Activated naive CD8-positive, alpha-beta T cell treated with anti-CD3 and anti-CD28 coated beads, Interleukin-2, amount 50 U/mL, for 16 hours (primary cell): ENCODE measurements at regions not wholly inside any gene's neighbourhood (a gene's known extent, or its start where the extent isn't known, plus 50 kb on each side); places are given as distances from the start of the nearest gene placed in this dataset.

Source experiments
- DNase-seq: peaks from one replicate; pipeline ENCODE4 v3.0.0-alpha.2; 2020; ENCODE audit warnings: low read depth, low spot score

DNA sequence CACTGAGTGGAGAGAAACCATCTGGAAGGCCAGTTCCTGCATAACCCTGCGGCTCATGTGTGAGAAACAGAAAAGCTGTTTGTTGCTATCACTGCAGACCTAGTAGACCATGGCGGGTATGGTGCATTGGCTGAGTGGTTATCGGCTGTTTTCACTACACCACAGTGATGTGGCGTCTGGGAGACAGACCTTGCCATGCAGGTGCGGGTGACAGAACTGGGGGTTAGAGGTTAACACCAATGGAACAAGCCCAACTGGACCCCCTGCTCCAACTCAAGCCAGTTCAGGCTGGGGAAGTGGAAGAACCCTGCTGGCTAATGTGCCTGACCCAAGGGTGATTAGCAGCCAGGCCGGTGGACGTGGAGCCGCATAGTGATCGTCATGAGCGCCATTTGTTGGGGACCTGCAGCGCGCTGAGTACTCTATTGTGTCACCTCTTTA, 91.9 kb downstream of the IRF8 start:
- DNase-seq: no peak

GRCh38 chr16:85991425-85991824, 92.5 kb downstream of the IRF8 start:
- no peak for DNase-seq

- no peak for DNase-seq
These were observed 92.9 kb downstream of the IRF8 start for GRCh38 chr16:85991856-85992255.

DNA sequence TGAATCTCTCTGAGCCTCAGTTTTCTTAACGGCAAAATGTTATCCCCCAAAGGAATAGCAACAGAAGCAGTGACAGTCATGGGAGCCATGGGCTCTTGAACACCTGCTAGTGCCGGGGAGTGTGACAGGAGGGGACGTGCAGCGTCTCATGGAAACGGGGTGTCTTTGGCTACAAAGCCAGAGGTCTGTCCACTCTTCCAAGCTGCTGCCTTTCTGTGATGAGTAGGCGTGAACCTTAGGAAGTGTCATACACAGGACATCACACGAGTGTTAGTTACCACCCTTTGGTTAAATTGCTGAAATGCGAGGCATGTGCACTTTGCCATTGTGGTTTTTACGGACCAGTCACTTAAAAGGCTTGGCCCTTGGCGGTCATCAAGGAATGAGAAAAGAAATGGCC, 93.4 kb downstream of the IRF8 start:
- no peak for DNase-seq

- no peak for DNase-seq
These were observed 93.8 kb downstream of the IRF8 start for GRCh38 chr16:85992779-85993178.

DNA sequence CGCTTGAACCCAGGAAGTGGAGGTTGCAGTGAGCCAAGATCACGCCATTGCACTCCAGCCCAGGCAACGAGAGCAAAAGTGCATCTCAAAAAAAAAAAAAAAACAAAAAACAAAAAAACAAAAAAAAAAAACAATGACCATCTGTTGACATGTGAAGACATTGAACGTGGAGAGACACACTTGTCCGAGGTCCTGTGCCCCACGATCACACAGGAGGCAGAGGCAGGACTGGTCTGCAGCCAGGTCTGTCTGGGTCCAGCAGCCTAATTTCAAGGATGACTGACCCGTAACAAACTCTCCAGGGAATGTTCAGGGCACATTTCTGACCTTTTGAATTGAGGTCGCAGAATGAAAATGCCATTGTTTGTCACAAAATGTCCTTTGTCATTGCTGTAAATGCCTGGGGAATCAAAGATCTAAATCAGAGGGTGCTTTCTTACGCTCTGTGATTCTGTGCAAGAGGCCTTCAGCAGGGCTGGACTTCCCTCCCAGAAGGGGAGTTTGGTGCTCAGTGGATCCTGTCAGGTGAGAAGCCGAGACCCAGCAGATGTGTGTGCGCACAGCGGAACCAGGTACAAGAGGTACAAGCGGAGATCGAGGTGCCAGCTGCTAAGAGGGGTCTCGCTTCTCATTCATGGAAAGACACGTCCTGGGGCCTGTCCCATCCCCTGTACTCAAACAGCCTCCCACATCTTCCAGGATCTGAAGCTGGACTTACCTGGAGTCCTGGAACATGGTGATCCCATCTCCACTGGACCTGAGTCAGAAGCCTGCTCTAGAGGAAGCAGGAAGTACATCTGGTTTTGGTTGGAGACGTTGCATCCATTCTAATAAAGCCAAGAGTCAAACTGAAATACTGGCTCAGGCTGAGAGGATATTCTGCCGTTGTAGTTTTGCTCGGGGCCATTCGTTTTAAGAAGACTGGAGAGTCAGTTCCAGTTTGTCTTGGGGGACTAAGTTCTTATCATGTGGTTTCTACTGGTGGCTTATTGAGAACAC, 95.8 kb downstream of the IRF8 start:
- DNase-seq: no peak

DNA sequence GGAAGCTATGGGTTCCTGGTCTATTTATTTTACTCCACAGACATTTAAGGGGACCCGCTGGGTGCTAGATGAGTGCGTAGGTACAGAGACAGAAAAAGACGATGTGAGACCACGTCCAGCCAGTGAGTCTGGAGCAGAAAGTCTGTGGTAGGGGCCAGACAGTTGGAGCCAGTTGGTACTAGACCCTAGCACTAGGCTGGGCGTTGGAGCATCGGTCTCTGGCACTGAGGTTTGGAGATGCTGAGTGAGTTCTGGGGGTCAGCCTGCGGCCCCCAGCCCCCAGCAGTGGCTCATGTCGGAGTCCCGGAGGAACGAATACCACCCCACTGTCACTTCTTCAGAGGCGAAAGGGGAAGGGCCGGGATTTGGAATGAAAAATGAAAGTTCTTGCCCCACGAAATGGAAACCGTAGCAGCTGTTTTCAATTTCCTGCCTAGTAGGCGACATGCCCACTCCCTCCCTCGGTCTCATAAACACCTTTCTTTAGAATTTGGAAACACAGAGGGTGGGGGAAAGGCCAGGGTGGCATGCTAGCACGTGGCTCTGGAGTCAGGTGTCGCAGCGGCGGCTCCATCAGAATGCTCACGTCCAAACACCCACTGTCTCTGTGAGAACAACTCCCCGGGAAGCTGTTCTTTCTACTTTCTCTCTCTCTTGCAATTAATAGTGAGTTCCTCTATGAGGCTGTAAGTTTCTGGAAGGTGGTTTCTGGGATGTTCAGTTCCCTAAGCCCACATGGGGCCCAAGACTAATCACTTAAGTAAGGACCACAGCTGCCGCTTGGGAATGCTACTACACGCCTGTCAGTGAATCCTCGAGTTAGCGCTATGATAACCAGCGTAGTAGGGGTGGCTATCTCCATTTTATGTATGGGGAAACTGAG, 96.8 kb downstream of the IRF8 start:
- DNase-seq: no peak

GRCh38 chr16:85996843-85997242, 97.9 kb downstream of the IRF8 start:
- no peak for DNase-seq

DNA sequence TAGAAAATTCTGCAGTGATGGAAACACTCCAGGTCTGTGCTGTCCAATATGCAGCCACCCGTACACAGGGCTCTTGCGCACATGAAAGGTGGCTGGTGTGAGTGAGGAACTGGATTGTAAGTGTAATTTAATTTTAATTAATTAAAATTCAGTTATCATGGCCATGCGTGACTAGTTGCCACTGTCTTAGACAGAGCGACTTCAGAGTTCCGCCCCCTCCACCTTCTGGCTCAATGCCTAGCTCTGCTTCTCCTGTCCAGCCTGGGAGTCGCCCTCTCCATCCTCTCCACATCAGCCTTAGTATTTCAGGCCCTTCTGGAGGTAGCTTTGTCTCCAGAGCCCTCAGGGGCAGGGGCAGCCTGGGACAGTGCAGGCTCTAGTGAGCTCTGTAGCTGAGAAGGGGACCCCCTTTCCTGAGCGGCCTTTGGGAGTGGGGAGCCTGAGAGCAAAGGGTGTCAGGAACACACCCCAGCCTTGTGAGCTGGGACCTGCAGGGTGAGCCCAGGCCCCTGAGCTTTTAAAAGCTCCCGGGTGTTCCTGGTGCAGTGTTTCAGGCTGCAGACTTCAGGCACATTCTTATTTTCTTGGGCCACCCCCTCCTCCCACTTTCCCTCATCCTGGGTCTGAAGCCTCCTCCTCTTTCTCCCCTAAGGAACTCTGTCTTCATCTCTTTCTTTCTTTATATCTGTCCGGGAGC, 99.4 kb downstream of the IRF8 start:
- DNase-seq: no peak

GRCh38 chr16:85998868-85999729, 100.1 kb downstream of the IRF8 start:
- DNase-seq: no peak

DNA sequence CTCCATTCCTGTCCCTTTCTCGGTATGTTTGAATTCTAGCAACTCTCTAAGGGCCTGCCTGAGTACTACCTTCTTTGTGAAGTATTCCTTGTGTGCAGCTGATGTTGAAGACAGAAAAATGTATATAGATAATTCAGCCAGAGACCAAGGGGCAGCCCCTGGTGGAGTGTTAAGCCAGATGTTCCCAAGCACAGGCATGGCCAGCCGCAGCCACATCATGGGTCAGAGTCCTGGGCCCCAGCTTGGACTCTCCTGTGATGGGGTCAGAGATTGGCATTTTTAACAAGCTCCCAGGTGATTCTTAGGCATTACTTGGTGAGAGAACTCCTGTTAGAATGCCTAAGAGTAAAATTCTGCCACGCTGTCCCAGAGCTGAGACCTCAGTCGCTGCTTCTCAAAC, 100.8 kb downstream of the IRF8 start:
- no peak for DNase-seq

DNA sequence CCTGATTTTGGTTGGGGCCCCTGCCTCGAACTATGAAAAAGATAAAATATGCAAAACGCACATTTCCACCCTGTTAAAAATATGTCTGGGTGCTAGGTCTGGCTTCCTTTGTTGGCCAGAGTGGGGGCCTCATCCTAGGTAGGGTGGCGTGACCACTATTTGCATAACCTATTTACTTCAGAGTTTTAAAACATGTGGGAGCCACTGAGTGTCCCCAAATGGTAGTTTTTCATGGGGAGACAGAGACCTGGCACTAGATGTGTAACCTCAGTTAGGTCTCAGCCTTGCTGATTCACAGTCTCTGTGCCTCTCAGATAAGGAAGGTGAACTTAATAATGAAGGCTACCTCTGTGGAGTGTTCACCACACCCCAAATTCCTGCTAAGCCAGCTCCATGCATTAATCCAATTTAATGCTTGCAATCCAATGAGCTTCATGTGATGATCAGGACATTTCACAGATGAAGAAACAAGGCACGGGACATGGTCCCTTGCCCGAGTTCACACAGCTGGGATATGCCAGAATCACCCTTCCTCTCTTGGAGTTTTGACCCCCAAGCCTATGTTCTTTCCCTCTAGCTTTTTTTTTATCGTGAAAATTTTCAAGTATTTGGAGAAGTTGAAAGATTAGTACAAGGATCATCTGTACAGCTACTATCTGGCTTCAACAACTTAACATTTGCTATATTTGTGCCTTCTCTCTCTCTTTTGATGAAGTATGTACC, 103.4 kb downstream of the IRF8 start:
- DNase-seq: no peak

- no peak for DNase-seq
These were observed 108.6 kb downstream of the IRF8 start for GRCh38 chr16:86007524-86007923.

- DNase-seq: no peak
These were observed 111.7 kb downstream of the IRF8 start for GRCh38 chr16:86010680-86011141.

DNA sequence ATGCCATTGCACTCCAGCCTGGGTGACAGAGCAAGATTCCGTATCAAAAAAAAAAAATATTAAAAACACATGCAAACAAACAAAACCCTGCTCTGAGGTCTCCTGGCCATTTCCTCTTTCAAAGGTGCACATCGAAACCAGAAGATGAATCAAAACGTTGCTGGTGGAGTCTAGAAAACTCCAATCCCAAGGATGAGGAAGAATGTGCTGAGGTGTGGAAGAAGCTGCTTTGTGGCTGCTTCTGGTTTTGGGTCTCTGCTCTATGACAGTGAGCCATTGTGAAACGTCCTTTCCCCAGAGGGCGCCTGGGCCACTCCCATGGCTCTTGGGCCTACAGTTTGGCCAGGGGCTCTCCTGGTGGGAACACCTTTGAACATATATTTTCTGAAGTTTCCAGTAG, 112.6 kb downstream of the IRF8 start:
- DNase-seq: no peak

DNA sequence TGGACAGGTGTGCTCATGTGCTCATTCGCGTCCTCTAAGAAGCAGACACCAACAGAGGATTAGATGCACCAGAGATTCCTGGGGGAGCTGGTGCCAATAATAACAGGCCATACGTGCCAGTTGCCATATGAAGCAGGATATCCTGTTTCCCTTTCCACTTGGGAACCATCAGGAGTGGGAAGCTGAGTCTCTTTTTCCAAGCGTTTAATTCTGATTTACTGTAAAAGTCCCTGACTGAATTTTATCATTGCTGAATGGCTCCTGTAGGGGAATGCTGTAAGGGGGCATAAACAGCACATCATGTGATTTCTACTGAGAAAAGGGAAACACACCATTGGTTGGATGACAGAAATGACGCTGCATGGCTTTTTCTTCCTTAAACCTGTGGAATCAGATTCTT, 113.3 kb downstream of the IRF8 start:
- DNase-seq: no peak

GRCh38 chr16:86013867-86014266, 114.9 kb downstream of the IRF8 start:
- no peak for DNase-seq

- DNase-seq: no peak
These were observed 116.6 kb downstream of the IRF8 start for GRCh38 chr16:86015606-86016005.

DNA sequence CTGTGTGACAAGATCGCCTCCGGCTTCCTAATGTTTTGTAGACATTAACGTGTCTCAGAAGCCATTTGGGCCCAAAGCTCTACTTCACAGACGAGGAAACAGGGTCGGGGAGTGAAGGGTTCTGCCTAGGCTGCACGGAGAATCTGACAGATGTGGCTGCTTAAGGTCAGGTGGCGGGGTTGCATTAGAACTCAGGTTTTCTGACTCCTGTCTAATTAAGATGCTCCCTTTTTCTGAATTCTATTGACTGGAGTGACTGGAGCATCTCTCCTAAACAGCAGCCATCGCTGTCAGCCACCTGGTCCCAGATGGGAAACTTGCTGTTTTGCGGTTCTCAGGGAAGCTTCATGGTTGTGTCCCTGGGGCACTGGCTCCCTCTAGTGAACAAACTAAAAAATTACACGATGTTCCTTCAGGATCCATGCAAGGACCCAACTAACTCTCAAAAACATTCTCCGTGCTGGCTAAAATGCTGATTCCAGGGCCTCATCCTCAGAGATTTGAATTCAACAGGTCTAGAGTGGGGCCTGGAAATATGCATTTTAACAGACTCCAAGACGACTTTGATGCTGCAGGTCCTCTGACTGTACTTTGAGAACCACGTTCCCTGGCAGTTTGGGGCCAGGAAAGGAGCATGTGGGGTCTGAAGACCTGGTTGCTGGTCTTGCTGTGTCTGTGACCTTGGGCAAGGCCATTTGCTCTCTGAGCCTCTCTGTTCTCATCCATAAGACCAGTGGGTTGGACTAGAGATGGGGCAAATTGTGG, 117.4 kb downstream of the IRF8 start:
- no peak for DNase-seq
